Ishikawa (cell line): ENCODE measurements at regions not wholly inside any gene's neighbourhood (a gene's known extent, or its start where the extent isn't known, plus 50 kb on each side); places are given as distances from the start of the nearest gene placed in this dataset.

Source experiments
- CEBPB ChIP-seq: IDR thresholded peaks from 2 replicates; pipeline ENCODE4 v1.6.1; 2012
- CREB1 ChIP-seq: IDR thresholded peaks from 2 replicates; pipeline ENCODE4 v1.6.1; 2012; ENCODE audit warnings: low read depth
- EGR1 ChIP-seq: IDR thresholded peaks from 2 replicates; pipeline ENCODE4 v1.6.1; 2012
- EP300 ChIP-seq: IDR thresholded peaks from 2 replicates; pipeline ENCODE4 v1.6.1; 2012; ENCODE audit warnings: borderline replicate concordance
- FOXM1 ChIP-seq: IDR thresholded peaks from 2 replicates; pipeline ENCODE4 v1.6.1; 2012; ENCODE audit warnings: low read depth, borderline replicate concordance
- NFIC ChIP-seq: IDR thresholded peaks from 2 replicates; pipeline ENCODE4 v1.6.1; 2012
- RAD21 ChIP-seq: IDR thresholded peaks from 2 replicates; pipeline ENCODE4 v1.6.1; 2012; ENCODE audit warnings: low read depth
- TAF1 ChIP-seq: IDR thresholded peaks from 2 replicates; pipeline ENCODE4 v1.6.1; 2012; ENCODE audit warnings: low read depth, mild to moderate bottlenecking
- TCF12 ChIP-seq: IDR thresholded peaks from 2 replicates; pipeline ENCODE4 v1.6.1; 2012; ENCODE audit warnings: low read depth
- TEAD4 ChIP-seq: IDR thresholded peaks from 2 replicates; pipeline ENCODE4 v1.6.1; 2012
- YY1 ChIP-seq: IDR thresholded peaks from 2 replicates; pipeline ENCODE4 v1.6.1; 2012; ENCODE audit warnings: low read depth
- ZBTB7A ChIP-seq: IDR thresholded peaks from 2 replicates; pipeline ENCODE4 v1.6.1; 2012; ENCODE audit warnings: low read depth
- TF ChIP-seq, protein P1 (sequence below): IDR thresholded peaks from 2 replicates; pipeline ENCODE4 v1.6.1; 2012; ENCODE audit warnings: low read depth, mild to moderate bottlenecking
- TF ChIP-seq, protein P2 (sequence below): IDR thresholded peaks from 2 replicates; pipeline ENCODE4 v1.6.1; 2012
- TF ChIP-seq, protein P3 (sequence below): IDR thresholded peaks from 2 replicates; pipeline ENCODE4 v1.6.1; 2012

DNA sequence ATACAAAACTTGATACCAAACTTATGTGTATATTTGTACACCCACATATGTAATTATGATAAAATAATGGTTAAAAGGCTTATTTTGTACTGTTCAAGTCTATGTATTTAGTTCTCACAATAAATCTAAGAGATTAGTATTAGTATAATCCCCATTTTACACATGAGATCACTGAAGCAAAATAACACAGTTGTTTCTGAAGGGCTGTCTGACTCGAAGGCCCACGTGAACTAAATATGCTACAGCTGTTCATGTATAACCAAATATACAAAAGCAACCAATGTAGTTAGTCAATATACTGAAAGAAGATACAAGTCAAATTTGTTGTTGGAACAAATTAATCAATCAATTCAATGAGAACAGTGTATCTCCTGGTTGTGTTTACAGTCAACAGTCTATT is 959.2 kb downstream of the EPHA7 start:
- TF ChIP-seq YY1 = no peak
- no peak for TF ChIP-seq TEAD4
- no peak for TF ChIP-seq TCF12

DNA sequence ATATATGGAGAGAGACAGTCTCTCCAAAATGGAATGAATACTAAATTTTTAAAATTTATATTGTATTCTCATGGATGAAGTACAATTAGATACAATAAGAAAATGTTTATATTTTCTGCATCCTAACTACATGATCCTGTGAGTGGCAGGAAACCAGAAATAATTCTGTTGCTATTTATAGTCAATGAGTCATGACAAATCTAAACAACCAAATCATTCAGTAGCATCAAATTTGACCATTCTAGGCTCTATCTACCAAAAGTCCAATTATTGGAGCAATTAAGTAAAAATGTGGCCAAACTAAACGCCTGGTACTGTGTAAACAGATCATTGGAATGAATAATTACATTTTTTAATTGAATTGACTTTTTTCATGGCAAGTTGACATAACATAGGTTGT is 959.8 kb downstream of the EPHA7 start:
- TF ChIP-seq, protein P1, sequence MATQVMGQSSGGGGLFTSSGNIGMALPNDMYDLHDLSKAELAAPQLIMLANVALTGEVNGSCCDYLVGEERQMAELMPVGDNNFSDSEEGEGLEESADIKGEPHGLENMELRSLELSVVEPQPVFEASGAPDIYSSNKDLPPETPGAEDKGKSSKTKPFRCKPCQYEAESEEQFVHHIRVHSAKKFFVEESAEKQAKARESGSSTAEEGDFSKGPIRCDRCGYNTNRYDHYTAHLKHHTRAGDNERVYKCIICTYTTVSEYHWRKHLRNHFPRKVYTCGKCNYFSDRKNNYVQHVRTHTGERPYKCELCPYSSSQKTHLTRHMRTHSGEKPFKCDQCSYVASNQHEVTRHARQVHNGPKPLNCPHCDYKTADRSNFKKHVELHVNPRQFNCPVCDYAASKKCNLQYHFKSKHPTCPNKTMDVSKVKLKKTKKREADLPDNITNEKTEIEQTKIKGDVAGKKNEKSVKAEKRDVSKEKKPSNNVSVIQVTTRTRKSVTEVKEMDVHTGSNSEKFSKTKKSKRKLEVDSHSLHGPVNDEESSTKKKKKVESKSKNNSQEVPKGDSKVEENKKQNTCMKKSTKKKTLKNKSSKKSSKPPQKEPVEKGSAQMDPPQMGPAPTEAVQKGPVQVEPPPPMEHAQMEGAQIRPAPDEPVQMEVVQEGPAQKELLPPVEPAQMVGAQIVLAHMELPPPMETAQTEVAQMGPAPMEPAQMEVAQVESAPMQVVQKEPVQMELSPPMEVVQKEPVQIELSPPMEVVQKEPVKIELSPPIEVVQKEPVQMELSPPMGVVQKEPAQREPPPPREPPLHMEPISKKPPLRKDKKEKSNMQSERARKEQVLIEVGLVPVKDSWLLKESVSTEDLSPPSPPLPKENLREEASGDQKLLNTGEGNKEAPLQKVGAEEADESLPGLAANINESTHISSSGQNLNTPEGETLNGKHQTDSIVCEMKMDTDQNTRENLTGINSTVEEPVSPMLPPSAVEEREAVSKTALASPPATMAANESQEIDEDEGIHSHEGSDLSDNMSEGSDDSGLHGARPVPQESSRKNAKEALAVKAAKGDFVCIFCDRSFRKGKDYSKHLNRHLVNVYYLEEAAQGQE = no peak
- TF ChIP-seq EGR1 (no peak), TCF12 (no peak), RAD21 (no peak), NFIC (no peak), CEBPB (no peak), ZBTB7A (no peak), CREB1 (no peak), TEAD4 (no peak), FOXM1 (no peak)

DNA sequence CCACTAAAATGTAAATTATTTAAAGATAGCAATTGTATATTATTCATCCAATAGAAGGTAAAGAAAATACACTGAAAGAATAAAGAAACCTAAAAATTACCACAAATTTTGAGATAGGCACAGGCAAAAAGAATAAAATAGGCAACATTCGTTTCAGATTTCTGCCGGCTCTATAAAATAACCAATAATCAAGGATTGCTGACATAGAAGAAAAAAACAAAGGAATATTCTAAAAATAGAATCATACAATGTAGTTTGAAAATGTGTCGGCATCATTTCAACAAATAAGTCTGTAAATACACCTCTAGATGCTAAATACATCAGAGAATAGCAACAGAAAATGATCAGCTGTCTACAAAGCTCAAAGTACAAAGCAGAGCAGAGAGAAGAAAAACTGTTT is 973.3 kb downstream of the EPHA7 start:
- TF ChIP-seq, protein P2, sequence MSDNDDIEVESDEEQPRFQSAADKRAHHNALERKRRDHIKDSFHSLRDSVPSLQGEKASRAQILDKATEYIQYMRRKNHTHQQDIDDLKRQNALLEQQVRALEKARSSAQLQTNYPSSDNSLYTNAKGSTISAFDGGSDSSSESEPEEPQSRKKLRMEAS = no peak
- TF ChIP-seq TCF12 (no peak), EGR1 (no peak), EP300 (no peak)
- TF ChIP-seq, protein P3, sequence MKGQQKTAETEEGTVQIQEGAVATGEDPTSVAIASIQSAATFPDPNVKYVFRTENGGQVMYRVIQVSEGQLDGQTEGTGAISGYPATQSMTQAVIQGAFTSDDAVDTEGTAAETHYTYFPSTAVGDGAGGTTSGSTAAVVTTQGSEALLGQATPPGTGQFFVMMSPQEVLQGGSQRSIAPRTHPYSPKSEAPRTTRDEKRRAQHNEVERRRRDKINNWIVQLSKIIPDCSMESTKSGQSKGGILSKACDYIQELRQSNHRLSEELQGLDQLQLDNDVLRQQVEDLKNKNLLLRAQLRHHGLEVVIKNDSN = no peak

DNA sequence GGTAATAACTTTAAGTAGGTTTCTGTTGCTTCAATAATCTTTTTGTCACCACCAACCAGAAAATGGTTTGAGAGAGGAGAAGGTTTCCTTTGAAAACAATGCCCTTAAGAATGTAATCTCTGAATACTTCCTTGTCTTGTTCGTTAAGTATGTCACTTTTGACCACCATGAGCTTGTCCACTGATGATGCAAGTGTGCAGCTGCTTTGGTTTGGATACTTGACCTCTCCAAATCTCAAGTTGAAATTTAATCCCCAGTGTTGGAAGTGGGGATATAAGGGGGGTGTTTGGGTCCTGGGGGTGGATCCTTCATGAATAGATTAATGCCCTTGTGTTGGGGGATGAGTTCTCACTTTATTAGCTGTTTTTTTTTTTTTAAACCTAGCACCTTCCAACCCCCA is 985.4 kb downstream of the EPHA7 start:
- TF ChIP-seq, protein P1 = no peak
- TF ChIP-seq ZBTB7A (no peak), RAD21 (no peak), CREB1 (no peak), EP300 (no peak), FOXM1 (no peak), CEBPB (no peak), NFIC (no peak), YY1 (no peak), TCF12 (no peak), TEAD4 (no peak)
- TF ChIP-seq, protein P3 = no peak

DNA sequence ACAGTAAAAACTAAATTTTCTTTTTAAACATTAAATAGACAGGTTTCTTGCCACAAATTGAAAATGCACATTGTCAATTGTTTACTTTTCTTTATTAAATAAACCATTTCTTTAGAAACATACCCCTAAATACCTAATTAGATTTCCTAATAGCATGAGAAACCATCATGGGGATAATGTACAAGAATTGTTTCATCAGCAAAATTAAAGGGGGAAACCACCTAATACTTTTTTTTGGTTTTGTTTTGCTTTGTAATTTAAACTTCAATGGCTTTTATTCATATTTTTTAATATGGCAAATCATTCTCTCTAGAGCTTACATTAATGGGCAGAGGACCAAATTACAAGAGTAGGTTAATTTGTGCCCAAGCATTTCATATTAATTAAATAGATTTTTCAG is 987.9 kb downstream of the EPHA7 start:
- TF ChIP-seq, protein P1 = no peak
- TF ChIP-seq NFIC (no peak), YY1 (no peak), FOXM1 (no peak), ZBTB7A (no peak), CREB1 (no peak), CEBPB (no peak), TCF12 (no peak), TEAD4 (no peak), RAD21 (no peak), EP300 (no peak), TAF1 (no peak), EGR1 (no peak)
- TF ChIP-seq, protein P3 = no peak
- TF ChIP-seq, protein P2 = no peak
